GM12891 (cell line): ENCODE measurements at regions not wholly inside any gene's neighbourhood (a gene's known extent, or its start where the extent isn't known, plus 50 kb on each side); places are given as distances from the start of the nearest gene placed in this dataset.

Experiments used
- DNase-seq: peaks from one replicate; pipeline ENCODE4 v3.0.0; 2011; ENCODE audit warnings: low spot score; ENCODE audit not compliant: insufficient read length
- FAIRE-seq: peaks from 2 replicates; lab custom pipeline; 2011; peaks lifted over from hg19 to GRCh38; lab: Jason Lieb, UNC
- PAX5 ChIP-seq: IDR thresholded peaks from 2 replicates; pipeline ENCODE4 v1.6.1; 2011; ENCODE audit warnings: low read length, moderate library complexity, mild to moderate bottlenecking; ENCODE audit not compliant: insufficient read depth, severe bottlenecking
- POLR2A ChIP-seq: IDR thresholded peaks from 2 replicates; pipeline ENCODE4 v1.6.1; 2011; ENCODE audit warnings: low read depth, low read length, control low read depth
- POLR2AphosphoS5 ChIP-seq: IDR thresholded peaks from 2 replicates; pipeline ENCODE4 v1.6.1; 2011; ENCODE audit warnings: low read depth, low read length, control low read depth
- POU2F2 ChIP-seq: IDR thresholded peaks from 2 replicates; pipeline ENCODE4 v1.6.1; 2011; ENCODE audit warnings: low read depth, mild to moderate bottlenecking, control low read depth, low read length, moderate library complexity
- SPI1 ChIP-seq: IDR thresholded peaks from 2 replicates; pipeline ENCODE4 v1.6.1; 2011; ENCODE audit warnings: low read depth, low read length, control low read depth
- TAF1 ChIP-seq: IDR thresholded peaks from 2 replicates; pipeline ENCODE4 v1.6.1; 2011; ENCODE audit warnings: low read depth, low read length, control low read depth

DNA sequence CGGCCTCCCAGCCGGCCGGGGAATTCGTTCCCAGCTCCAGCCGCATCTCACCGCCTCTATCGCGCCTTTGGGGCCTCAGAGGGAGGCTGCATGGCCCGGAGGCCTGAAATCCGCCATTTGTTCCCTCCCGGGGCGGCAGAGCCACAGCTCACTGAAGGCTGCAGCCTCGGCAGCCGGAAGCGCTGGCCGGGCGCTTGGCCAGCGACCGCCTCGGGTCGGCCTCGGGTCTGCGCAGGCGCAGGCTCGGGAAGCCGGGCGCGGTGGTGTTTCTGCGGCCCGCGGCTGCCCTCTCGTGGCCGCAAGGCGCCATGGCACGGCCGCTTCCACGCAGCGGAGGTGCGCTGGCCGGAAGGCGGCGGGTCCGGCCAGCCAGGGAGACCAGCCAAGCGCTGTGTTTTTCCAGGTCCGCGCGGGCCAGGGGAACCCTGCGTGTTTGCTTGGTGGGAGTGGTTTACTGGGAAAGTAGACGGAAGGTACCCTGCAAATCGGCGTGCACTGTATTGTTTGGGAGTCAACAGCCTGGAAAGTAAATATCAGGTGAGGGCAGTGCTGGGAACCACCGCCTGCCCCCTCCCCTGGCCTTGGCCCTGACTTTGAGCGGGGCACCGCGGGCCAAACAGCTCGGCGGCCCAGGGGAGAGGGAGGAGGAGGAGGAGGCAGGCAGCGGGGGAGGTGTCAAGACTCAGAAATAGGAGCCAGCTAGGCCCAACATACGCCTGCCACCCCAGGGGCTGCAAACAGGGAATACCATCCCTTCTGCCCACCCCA lies 52.7 kb upstream of the CD34 start:
- FAIRE-seq (peak; percentile 97), DNase-seq (peak; percentile 97)
- TF ChIP-seq PAX5 (no peak), POU2F2 (0 out of 2 replicates have a peak, but pooled peaks have one; percentile 34), TAF1 (0 out of 2 replicates have a peak, but pooled peaks have one; percentile 31), SPI1 (no peak), POLR2AphosphoS5 (peak; percentile 71), POLR2A (peak; percentile 80)

GRCh38 chr1:207962716-207963426 lies 51.9 kb upstream of the CD34 start:
- no peak for FAIRE-seq
- TF ChIP-seq SPI1 (no peak), POLR2AphosphoS5 (no peak)
- peak; percentile 37 for DNase-seq
